DMS153 treated with DMSO at 0.1 percent for 48 hours (cell line): ENCODE measurements at regions not wholly inside any gene's neighbourhood (a gene's known extent, or its start where the extent isn't known, plus 50 kb on each side); places are given as distances from the start of the nearest gene placed in this dataset.

ENCODE experiments used
- DNase-seq: peaks from one replicate; lab custom pipeline; 2025; ENCODE audit not compliant: unreplicated experiment; lab: John Stamatoyannopoulos, UW

DNA sequence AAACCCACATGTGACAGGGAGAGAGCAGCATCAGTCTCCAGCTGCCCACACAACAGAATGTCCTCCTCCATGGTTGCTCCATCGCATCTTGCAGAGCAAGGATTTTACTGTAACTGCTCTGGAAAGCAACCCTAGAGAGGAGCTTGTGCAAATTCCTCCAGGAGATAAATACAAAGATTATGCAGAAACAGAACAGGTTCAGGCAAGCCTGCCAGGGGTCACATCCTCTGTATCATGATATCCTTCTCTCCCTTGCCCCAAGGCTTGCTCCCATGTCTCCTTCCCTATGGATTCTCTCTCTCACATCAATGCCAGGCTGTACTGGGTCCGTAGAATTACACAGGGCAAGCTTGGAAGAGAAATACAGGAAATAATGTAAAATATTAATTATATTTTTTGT is 226.0 kb downstream of the MPDZ start:
- DNase-seq: no peak

GRCh38 chr9:13054389-13054788 is 225.1 kb downstream of the MPDZ start:
- DNase-seq: no peak
